ENCODE measurements at regions not wholly inside any gene's neighbourhood (a gene's known extent, or its start where the extent isn't known, plus 50 kb on each side); places are given as distances from the start of the nearest gene placed in this dataset.

DNA sequence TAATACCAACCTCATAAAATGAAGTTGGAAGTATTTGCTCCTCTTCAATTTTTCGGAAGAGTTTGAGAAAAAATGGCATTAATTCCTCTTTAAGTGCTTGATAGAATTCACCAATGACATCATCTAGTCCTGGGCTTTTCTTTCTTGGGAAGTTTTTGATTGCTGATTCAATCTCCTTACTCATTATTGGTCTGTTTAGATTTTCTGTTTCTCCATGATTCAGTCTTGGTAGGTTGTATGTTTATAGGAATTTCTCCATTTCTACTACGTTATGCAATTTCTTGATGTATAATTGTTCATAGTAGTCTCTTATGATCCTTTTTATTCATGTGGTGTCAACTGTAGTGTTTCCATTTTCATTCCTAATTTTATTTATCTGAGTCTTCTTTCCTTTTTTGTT is 141.5 kb upstream of the PRNP start:
- H3K9me3 ChIP-seq: peaks cover 0 to 6% (median 0%) of the 10 kb centered on the region in 3 donors
- no peak overlapping the region for H3K27ac ChIP-seq
- no peaks in the 10 kb centered on the region for H3K4me1 ChIP-seq
- ATAC-seq (no peak), DNase-seq (no peak)
- no peak overlapping the region for H3K4me3 ChIP-seq
- intact Hi-C loops (cut with DNase I): no loop called here
- 54 to 64% methylated on average over 2 of the region's 2 CpGs for WGBS, 2 donors
- no peak for TF ChIP-seq POLR2A (IDR thresholded peaks at IDR 0.05)
- TF ChIP-seq, protein P1, sequence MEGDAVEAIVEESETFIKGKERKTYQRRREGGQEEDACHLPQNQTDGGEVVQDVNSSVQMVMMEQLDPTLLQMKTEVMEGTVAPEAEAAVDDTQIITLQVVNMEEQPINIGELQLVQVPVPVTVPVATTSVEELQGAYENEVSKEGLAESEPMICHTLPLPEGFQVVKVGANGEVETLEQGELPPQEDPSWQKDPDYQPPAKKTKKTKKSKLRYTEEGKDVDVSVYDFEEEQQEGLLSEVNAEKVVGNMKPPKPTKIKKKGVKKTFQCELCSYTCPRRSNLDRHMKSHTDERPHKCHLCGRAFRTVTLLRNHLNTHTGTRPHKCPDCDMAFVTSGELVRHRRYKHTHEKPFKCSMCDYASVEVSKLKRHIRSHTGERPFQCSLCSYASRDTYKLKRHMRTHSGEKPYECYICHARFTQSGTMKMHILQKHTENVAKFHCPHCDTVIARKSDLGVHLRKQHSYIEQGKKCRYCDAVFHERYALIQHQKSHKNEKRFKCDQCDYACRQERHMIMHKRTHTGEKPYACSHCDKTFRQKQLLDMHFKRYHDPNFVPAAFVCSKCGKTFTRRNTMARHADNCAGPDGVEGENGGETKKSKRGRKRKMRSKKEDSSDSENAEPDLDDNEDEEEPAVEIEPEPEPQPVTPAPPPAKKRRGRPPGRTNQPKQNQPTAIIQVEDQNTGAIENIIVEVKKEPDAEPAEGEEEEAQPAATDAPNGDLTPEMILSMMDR (IDR thresholded peaks at IDR 0.05): no peak
- no peaks in the 10 kb centered on the region for H3K27me3 ChIP-seq
- no peaks in the 10 kb centered on the region for H3K36me3 ChIP-seq (replicated peaks in 1 of 2; ENCODE audit: insufficient read depth in 1 of 2, low read depth in 2 of 2)

DNA sequence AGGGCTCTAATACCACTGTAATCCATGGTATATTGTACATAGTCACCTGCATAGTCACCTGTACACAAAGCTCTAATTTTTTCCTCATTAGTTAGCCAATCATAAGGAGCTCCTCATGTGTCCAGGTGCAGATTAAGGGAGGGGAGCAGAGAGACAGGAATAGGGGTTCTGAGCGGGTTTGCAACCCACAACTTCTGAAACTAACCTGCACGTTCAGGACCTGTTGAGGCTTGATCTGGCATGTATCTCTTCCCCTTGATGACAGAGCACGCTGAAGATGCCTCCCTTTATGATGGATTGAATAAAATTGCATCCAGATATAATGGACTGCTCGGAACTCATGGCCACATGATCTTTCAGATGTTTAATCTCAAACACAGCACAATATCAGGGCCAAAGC is 144.0 kb upstream of the PRNP start:
- WGBS, 2 donors: 57 to 68% methylated on average over 4 of the region's 4 CpGs
- intact Hi-C loops (cut with DNase I): no loop called here
- TF ChIP-seq, protein P1 (IDR thresholded peaks at IDR 0.05): no peak
- no peak for TF ChIP-seq POLR2A (IDR thresholded peaks at IDR 0.05)
- no peak overlapping the region for H3K27ac ChIP-seq
- H3K4me1 ChIP-seq: no peaks in the 10 kb centered on the region
- DNase-seq (no peak), ATAC-seq (no peak)
- no peaks in the 10 kb centered on the region for H3K36me3 ChIP-seq (replicated peaks in 1 of 2; ENCODE audit: insufficient read depth in 1 of 2, low read depth in 2 of 2)
- H3K9me3 ChIP-seq: no peaks in the 10 kb centered on the region
- no peaks in the 10 kb centered on the region for H3K27me3 ChIP-seq
- H3K4me3 ChIP-seq: no peak overlapping the region

DNA sequence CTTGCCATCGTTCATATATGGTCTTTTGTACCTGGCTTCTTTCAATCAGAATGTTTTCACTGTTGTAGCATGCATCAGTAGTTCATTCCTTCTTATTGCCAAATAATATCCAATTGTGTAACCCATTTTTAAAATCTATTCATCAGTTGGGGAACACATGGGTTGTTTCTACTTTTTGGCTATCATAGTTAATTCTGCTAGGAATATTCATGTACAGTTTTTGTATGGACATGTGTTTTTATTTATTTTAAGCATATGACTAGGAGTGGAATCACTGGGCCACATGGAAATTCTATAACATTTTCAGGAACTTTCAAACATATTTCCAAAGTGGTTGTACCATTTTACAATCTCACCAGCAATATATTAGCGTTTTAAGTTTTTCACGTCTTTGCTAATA is 151.9 kb upstream of the PRNP start:
- no peak for DNase-seq
- Histone ChIP-seq H3K27me3 (no peaks in the 10 kb centered on the region), H3K4me1 (no peaks in the 10 kb centered on the region), H3K27ac (no peak overlapping the region), H3K36me3 (replicated peaks in 1 of 2; ENCODE audit: insufficient read depth in 1 of 2, low read depth in 2 of 2) (no peaks in the 10 kb centered on the region), H3K4me3 (no peak overlapping the region), H3K9me3 (no peaks in the 10 kb centered on the region)
- ATAC-seq: no peak
- WGBS, 2 donors: 64 to 65% methylated on average over 3 of the region's 3 CpGs
- intact Hi-C loops (cut with DNase I): no loop called here
- no peak for TF ChIP-seq POLR2A (IDR thresholded peaks at IDR 0.05)
- TF ChIP-seq, protein P1 (IDR thresholded peaks at IDR 0.05): no peak

DNA sequence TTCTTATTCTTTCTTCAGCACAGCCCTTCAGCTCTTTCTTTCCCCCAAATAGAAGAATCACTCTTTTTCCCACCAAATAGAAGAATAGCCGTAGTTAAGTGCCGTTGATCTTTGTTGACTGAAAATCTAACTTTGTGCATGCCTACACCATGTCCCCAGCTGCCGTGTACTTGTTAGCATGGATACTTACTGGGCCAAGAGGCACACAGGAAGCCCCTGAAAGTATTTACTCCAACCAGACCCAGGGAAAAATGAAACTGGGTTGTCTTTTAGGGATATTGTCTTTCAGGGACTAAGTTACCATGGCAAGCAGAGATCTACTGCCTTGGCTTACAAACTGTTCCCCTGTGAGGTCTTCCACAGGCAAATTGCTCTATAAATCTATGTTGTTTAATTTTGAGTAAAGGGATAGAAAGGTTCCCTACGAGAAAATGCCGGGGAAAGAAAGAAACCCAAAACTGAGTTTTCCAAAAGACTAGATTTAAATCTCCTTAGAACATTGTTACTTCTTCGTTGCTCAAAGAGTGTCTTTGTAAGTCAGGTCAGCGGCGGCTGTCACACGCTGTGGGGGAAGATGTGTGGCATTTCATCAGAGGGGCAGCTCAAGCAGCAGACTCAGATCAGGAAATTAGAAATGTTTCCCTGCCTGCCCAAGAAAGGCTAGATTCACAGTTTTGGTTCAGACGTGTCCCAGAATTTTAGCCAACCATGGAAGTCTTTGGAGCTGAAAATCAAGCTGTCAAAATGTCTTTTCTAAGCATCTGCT is 152.7 kb upstream of the PRNP start:
- intact Hi-C loops (cut with DNase I): no loop called here
- H3K4me3 ChIP-seq: no peak overlapping the region
- ATAC-seq (no peak), DNase-seq (no peak)
- H3K9me3 ChIP-seq: no peaks in the 10 kb centered on the region
- H3K36me3 ChIP-seq (replicated peaks in 1 of 2; ENCODE audit: insufficient read depth in 1 of 2, low read depth in 2 of 2): no peaks in the 10 kb centered on the region
- H3K27ac ChIP-seq: no peak overlapping the region
- TF ChIP-seq, protein P1 (IDR thresholded peaks at IDR 0.05): no peak
- no peak for TF ChIP-seq POLR2A (IDR thresholded peaks at IDR 0.05)
- H3K27me3 ChIP-seq: no peaks in the 10 kb centered on the region
- WGBS, 2 donors: 56 to 60% methylated on average over 10 of the region's 10 CpGs
- no peaks in the 10 kb centered on the region for H3K4me1 ChIP-seq

DNA sequence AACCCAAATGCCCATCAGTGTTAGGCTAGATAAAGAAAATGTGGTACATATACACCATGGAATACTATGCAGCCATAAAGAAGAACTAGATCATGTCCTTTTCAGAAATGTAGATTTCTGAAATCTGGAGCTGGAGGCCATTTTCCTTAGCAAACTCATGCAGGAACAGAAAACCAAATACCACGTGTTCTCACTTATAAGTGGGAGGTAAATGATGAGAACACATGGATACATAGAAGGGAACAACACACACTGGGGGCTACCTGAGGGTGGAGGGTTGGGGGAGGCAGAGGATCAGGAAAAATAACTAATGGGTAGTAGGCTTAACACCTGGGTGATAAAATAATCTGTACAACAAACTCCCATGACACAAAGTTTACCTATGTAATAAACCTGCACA is 153.5 kb upstream of the PRNP start:
- no peak for DNase-seq
- 45 to 50% methylated on average over 1 of the region's 1 CpG for WGBS, 2 donors
- Histone ChIP-seq H3K27ac (no peak overlapping the region), H3K36me3 (replicated peaks in 1 of 2; ENCODE audit: insufficient read depth in 1 of 2, low read depth in 2 of 2) (no peaks in the 10 kb centered on the region), H3K27me3 (no peaks in the 10 kb centered on the region), H3K4me3 (no peak overlapping the region), H3K4me1 (no peaks in the 10 kb centered on the region), H3K9me3 (no peaks in the 10 kb centered on the region)
- no peak for ATAC-seq
- TF ChIP-seq, protein P1 (IDR thresholded peaks at IDR 0.05): no peak
- TF ChIP-seq POLR2A (IDR thresholded peaks at IDR 0.05): no peak
- intact Hi-C loops (cut with DNase I): no loop called here
